PC-9 (cell line): ENCODE measurements at regions not wholly inside any gene's neighbourhood (a gene's known extent, or its start where the extent isn't known, plus 50 kb on each side); places are given as distances from the start of the nearest gene placed in this dataset.

Experiments
- CTCF ChIP-seq: fragments of 200-600 bp; sonication (generic); conservative IDR thresholded peaks from 2 replicates; pipeline ENCODE4 v1.6.1; 2017; ENCODE audit warnings: mixed run types, antibody characterized with exemption, mild to moderate bottlenecking, moderate library complexity
- EZH2 ChIP-seq: fragments of 200-600 bp; sonication (generic); IDR thresholded peaks from 2 replicates; pipeline ENCODE4 v1.8.0; 2017; ENCODE audit warnings: antibody characterized with exemption, low read depth

DNA sequence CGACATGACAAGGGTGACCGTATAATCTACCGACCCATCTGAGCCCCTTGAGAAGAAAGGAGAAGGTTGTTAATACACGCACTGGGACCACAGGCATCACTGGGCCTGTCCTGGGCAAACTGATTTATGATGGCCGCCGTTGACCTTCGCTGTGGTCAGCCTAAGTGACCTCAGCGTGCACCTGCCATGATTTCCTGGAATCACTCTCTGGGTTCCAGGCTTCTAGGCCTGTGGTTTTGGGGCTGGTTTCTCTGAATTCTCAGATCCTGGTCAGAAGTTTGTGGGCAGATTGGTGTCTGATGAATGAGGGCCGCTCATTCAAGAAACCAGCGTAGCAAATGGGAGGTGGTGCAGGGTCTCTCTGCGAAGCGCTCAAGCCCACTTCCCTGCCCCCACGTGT, 64.0 kb downstream of the SIK1 start:
- no peak for TF ChIP-seq CTCF
- TF ChIP-seq EZH2, result no peak
